Astrocyte of the spinal cord (primary cell): ENCODE measurements at regions not wholly inside any gene's neighbourhood (a gene's known extent, or its start where the extent isn't known, plus 50 kb on each side); places are given as distances from the start of the nearest gene placed in this dataset.

Source experiments
- DNase-seq: peaks from one replicate; pipeline ENCODE4 v3.0.0; 2011; ENCODE audit warnings: low read depth, low spot score
- H3K4me3 ChIP-seq: 2 replicates; pipeline ENCODE4 v1.5.1; 2011; ENCODE audit warnings: low read depth, mild to moderate bottlenecking, low read length, moderate library complexity
- CTCF ChIP-seq: IDR thresholded peaks from 2 replicates; pipeline ENCODE4 v1.5.1; 2012; ENCODE audit warnings: low read depth, mild to moderate bottlenecking, low read length, inconsistent platforms
- in situ Hi-C: cut with HindIII; loops from 2 replicates; pipeline ENCODE4 v1.10.0; 2017; ENCODE audit warnings: low sequenced_read_pairs

DNA sequence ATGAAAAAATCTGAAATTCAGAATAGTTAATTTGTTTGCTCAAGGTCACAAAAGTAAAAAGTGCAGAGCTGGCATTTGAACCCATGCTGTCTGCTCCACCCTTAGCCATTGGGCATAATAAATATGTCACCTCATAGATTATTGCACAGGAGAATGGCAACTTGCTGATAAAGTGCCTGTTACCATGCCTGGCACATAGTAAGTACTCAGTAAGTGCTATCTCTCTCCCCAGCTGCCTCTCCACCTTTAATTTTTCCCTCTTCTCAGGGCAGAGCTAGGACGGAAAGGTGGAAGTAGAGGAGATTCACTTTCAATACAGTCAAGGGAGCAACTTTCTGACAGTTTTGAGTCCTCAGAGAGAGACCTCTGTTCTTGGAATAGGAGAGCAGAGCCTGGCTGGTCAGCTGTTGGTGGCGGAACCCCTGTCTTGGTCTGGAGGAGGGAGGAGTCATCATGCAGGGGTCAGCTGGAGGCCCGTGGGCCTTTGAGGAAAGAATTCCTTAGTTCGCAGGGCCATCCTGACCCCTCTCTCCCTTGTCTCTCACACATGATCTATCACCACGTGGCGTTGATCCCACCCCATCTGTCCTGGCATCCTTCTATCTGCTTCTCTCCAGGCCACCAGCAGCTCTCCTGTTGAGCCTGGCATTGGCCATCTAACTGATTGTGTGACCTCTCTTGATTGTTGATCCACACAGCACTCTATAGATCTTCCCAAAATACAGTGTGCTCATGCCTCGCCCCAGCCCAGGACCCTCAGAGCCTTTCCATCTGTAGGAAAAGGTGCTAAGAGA lies 149.3 kb downstream of the RPLP1 start:
- in situ Hi-C loops: no loop called here
- H3K4me3 ChIP-seq: no peak overlapping the region
- DNase-seq: no peak
- TF ChIP-seq CTCF: no peak

GRCh38 chr15:69602921-69603320 lies 150.3 kb downstream of the RPLP1 start:
- H3K4me3 ChIP-seq: no peak overlapping the region
- in situ Hi-C loops: no loop called here
- DNase-seq: no peak
- no peak for TF ChIP-seq CTCF

DNA sequence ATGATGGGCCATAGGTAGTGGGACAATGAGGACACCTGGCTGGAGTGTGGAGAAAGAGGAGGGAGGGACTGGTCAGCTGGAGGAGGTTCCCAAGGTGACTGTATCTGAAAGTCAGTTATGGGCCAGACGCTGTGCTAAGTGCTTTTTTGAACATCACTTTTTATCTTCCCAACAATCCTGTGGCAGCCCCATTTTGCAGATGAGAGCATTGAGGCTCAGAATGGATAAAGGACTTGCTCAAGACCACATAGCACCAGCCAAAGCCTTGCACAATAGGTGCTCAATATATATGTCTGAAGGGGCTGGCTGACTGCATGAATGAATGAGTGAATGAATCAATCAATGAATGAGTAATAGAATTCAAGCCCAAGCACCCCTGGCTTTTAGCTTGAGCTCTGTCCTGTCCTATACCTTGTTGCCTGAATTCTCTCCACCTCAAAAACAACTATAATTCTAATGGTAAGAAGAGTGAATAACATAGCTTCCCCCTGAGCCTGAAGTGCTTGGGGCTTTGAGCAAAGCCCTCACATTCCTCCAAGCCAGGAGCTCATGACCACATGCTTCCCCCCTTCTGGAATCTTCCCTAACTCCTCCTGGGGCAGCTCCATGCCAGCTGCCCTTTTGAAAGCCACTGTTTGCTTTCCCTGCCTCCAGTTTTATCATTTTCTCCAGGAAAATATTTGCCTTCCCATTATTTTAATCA lies 150.9 kb downstream of the RPLP1 start:
- no peak overlapping the region for H3K4me3 ChIP-seq
- in situ Hi-C loops: no loop called here
- TF ChIP-seq CTCF: no peak
- DNase-seq: no peak

GRCh38 chr15:69604072-69604411 lies 151.4 kb downstream of the RPLP1 start:
- no peak for DNase-seq
- H3K4me3 ChIP-seq: no peak overlapping the region
- TF ChIP-seq CTCF: no peak
- in situ Hi-C loops: no loop called here

- H3K4me3 ChIP-seq: no peak overlapping the region
- DNase-seq: no peak
- in situ Hi-C loops: no loop called here
- no peak for TF ChIP-seq CTCF
Measured at GRCh38 chr15:69606144-69606543, 153.5 kb downstream of the RPLP1 start.

GRCh38 chr15:69606921-69607500 lies 154.4 kb downstream of the RPLP1 start:
- DNase-seq: no peak
- TF ChIP-seq CTCF: no peak
- H3K4me3 ChIP-seq: no peak overlapping the region
- in situ Hi-C loops: no loop called here
